ENCODE measurements at regions not wholly inside any gene's neighbourhood (a gene's known extent, or its start where the extent isn't known, plus 50 kb on each side); places are given as distances from the start of the nearest gene placed in this dataset.

- Histone ChIP-seq H3K4me3 (no peak overlapping the region), H3K27ac (no peak overlapping the region), H3K4me1 (replicated peaks) (peaks cover 16% of the 10 kb centered on the region), H3K27me3 (replicated peaks) (no peaks in the 10 kb centered on the region), H3K36me3 (no peaks in the 10 kb centered on the region), H3K9me3 (replicated peaks) (no peaks in the 10 kb centered on the region; the same call in 1 of the 2 replicates)
- DNase-seq (ENCODE audit: low read depth in 1 of 2, low spot score in 2 of 2): no peak
Observed at GRCh38 chr1:83104558-83104957, 894.4 kb downstream of the TTLL7 start.

GRCh38 chr1:83103341-83103740 lies 895.6 kb downstream of the TTLL7 start:
- H3K36me3 ChIP-seq: no peaks in the 10 kb centered on the region
- H3K4me3 ChIP-seq: no peak overlapping the region
- peak overlapping the region; percentile 37 for H3K27ac ChIP-seq
- H3K4me1 ChIP-seq (replicated peaks): peaks cover 16% of the 10 kb centered on the region
- no peak for DNase-seq (ENCODE audit: low read depth in 1 of 2, low spot score in 2 of 2)
- H3K27me3 ChIP-seq (replicated peaks): no peaks in the 10 kb centered on the region
- no peaks in the 10 kb centered on the region; the same call in 1 of the 2 replicates for H3K9me3 ChIP-seq (replicated peaks)

- peak; percentile 44 to 48 for DNase-seq (ENCODE audit: low read depth in 1 of 2, low spot score in 2 of 2)
- no peaks in the 10 kb centered on the region; the same call in 1 of the 2 replicates for H3K9me3 ChIP-seq (replicated peaks)
- H3K27me3 ChIP-seq (replicated peaks): no peaks in the 10 kb centered on the region
- H3K4me3 ChIP-seq: no peak overlapping the region
- H3K27ac ChIP-seq: no peak overlapping the region
- peaks cover 16% of the 10 kb centered on the region for H3K4me1 ChIP-seq (replicated peaks)
- no peaks in the 10 kb centered on the region for H3K36me3 ChIP-seq
Observed at GRCh38 chr1:83102630-83103071, 896.3 kb downstream of the TTLL7 start.

- no peak for DNase-seq (ENCODE audit: low read depth in 1 of 2, low spot score in 2 of 2)
- H3K36me3 ChIP-seq: no peaks in the 10 kb centered on the region
- H3K4me3 ChIP-seq: no peak overlapping the region
- H3K4me1 ChIP-seq (replicated peaks): peaks cover 16% of the 10 kb centered on the region
- no peak overlapping the region for H3K27ac ChIP-seq
- no peaks in the 10 kb centered on the region; the same call in 1 of the 2 replicates for H3K9me3 ChIP-seq (replicated peaks)
- no peaks in the 10 kb centered on the region for H3K27me3 ChIP-seq (replicated peaks)
Observed at GRCh38 chr1:83101406-83101805, 897.5 kb downstream of the TTLL7 start.

GRCh38 chr1:83100133-83100532 lies 898.8 kb downstream of the TTLL7 start:
- H3K4me1 ChIP-seq (replicated peaks): peaks cover 16% of the 10 kb centered on the region
- H3K4me3 ChIP-seq: no peak overlapping the region
- H3K27me3 ChIP-seq (replicated peaks): no peaks in the 10 kb centered on the region
- no peak overlapping the region for H3K27ac ChIP-seq
- no peaks in the 10 kb centered on the region; the same call in 1 of the 2 replicates for H3K9me3 ChIP-seq (replicated peaks)
- H3K36me3 ChIP-seq: no peaks in the 10 kb centered on the region
- no peak for DNase-seq (ENCODE audit: low read depth in 1 of 2, low spot score in 2 of 2)

- H3K27me3 ChIP-seq (replicated peaks): no peaks in the 10 kb centered on the region
- no peak overlapping the region for H3K27ac ChIP-seq
- no peak overlapping the region for H3K4me3 ChIP-seq
- no peaks in the 10 kb centered on the region; the same call in 1 of the 2 replicates for H3K9me3 ChIP-seq (replicated peaks)
- no peaks in the 10 kb centered on the region for H3K36me3 ChIP-seq
- H3K4me1 ChIP-seq (replicated peaks): peaks cover 16% of the 10 kb centered on the region
- no peak for DNase-seq (ENCODE audit: low read depth in 1 of 2, low spot score in 2 of 2)
Observed at GRCh38 chr1:83098791-83099190, 900.1 kb downstream of the TTLL7 start.

- no peak overlapping the region for H3K27ac ChIP-seq
- no peak overlapping the region for H3K4me3 ChIP-seq
- no peaks in the 10 kb centered on the region; the same call in 1 of the 2 replicates for H3K9me3 ChIP-seq (replicated peaks)
- H3K36me3 ChIP-seq: no peaks in the 10 kb centered on the region
- H3K27me3 ChIP-seq (replicated peaks): no peaks in the 10 kb centered on the region
- peaks cover 11% of the 10 kb centered on the region for H3K4me1 ChIP-seq (replicated peaks)
- no peak for DNase-seq (ENCODE audit: low read depth in 1 of 2, low spot score in 2 of 2)
Observed at GRCh38 chr1:83098131-83098530, 900.8 kb downstream of the TTLL7 start.

- H3K36me3 ChIP-seq: no peaks in the 10 kb centered on the region
Observed at GRCh38 chr1:83097715-83098114, 901.2 kb downstream of the TTLL7 start.

GRCh38 chr1:83095570-83095969 lies 903.4 kb downstream of the TTLL7 start:
- H3K36me3 ChIP-seq: no peaks in the 10 kb centered on the region
- no peaks in the 10 kb centered on the region for H3K4me1 ChIP-seq (replicated peaks)
- DNase-seq (ENCODE audit: low read depth in 1 of 2, low spot score in 2 of 2): no peak
- no peak overlapping the region for H3K27ac ChIP-seq
- H3K27me3 ChIP-seq (replicated peaks): no peaks in the 10 kb centered on the region
- H3K9me3 ChIP-seq (replicated peaks): no peaks in the 10 kb centered on the region
- H3K4me3 ChIP-seq: no peak overlapping the region

More at GRCh38 chr1:83097715-83098114, 901.2 kb downstream of the TTLL7 start:
- Histone ChIP-seq H3K4me3 (no peak overlapping the region), H3K27me3 (replicated peaks) (no peaks in the 10 kb centered on the region), H3K9me3 (replicated peaks) (no peaks in the 10 kb centered on the region; the same call in 1 of the 2 replicates), H3K27ac (no peak overlapping the region), H3K4me1 (replicated peaks) (peaks cover 7% of the 10 kb centered on the region)
- DNase-seq (ENCODE audit: low read depth in 1 of 2, low spot score in 2 of 2): no peak

- Histone ChIP-seq H3K9me3 (replicated peaks) (no peaks in the 10 kb centered on the region), H3K4me1 (replicated peaks) (peaks cover 15% of the 10 kb centered on the region), H3K27me3 (replicated peaks) (no peaks in the 10 kb centered on the region), H3K27ac (no peak overlapping the region), H3K4me3 (no peak overlapping the region), H3K36me3 (no peaks in the 10 kb centered on the region)
- no peak for DNase-seq (ENCODE audit: low read depth in 1 of 2, low spot score in 2 of 2)
Observed at GRCh38 chr1:83090195-83090594, 908.7 kb downstream of the TTLL7 start.

GRCh38 chr1:83087851-83088250 lies 911.1 kb downstream of the TTLL7 start:
- H3K27ac ChIP-seq: no peak overlapping the region
- no peak for DNase-seq (ENCODE audit: low read depth in 1 of 2, low spot score in 2 of 2)
- H3K36me3 ChIP-seq: no peaks in the 10 kb centered on the region
- no peaks in the 10 kb centered on the region for H3K9me3 ChIP-seq (replicated peaks)
- peaks cover 15% of the 10 kb centered on the region for H3K4me1 ChIP-seq (replicated peaks)
- no peaks in the 10 kb centered on the region for H3K27me3 ChIP-seq (replicated peaks)
- no peak overlapping the region for H3K4me3 ChIP-seq

- no peak for DNase-seq (ENCODE audit: low read depth in 1 of 2, low spot score in 2 of 2)
- no peaks in the 10 kb centered on the region for H3K9me3 ChIP-seq (replicated peaks)
Observed at GRCh38 chr1:83086986-83087512, 911.9 kb downstream of the TTLL7 start.

GRCh38 chr1:83086346-83086745 lies 912.6 kb downstream of the TTLL7 start:
- Histone ChIP-seq H3K4me1 (replicated peaks) (peaks cover 15% of the 10 kb centered on the region), H3K36me3 (no peaks in the 10 kb centered on the region), H3K4me3 (no peak overlapping the region), H3K9me3 (replicated peaks) (no peaks in the 10 kb centered on the region), H3K27me3 (replicated peaks) (no peaks in the 10 kb centered on the region), H3K27ac (peak overlapping the region; percentile 36)
- DNase-seq (ENCODE audit: low read depth in 1 of 2, low spot score in 2 of 2): peak; percentile 45 to 75

More at GRCh38 chr1:83086986-83087512, 911.9 kb downstream of the TTLL7 start:
- H3K27ac ChIP-seq: peak overlapping the region; percentile 36
- no peaks in the 10 kb centered on the region for H3K36me3 ChIP-seq
- H3K27me3 ChIP-seq (replicated peaks): no peaks in the 10 kb centered on the region
- H3K4me1 ChIP-seq (replicated peaks): peaks cover 15% of the 10 kb centered on the region
- no peak overlapping the region for H3K4me3 ChIP-seq

- Histone ChIP-seq H3K4me1 (replicated peaks) (peaks cover 15% of the 10 kb centered on the region), H3K9me3 (replicated peaks) (no peaks in the 10 kb centered on the region), H3K36me3 (no peaks in the 10 kb centered on the region), H3K4me3 (no peak overlapping the region), H3K27me3 (replicated peaks) (no peaks in the 10 kb centered on the region), H3K27ac (no peak overlapping the region)
- DNase-seq (ENCODE audit: low read depth in 1 of 2, low spot score in 2 of 2): no peak
Observed at GRCh38 chr1:83083589-83084224, 915.2 kb downstream of the TTLL7 start.
